ENCODE measurements at regions not wholly inside any gene's neighbourhood (a gene's known extent, or its start where the extent isn't known, plus 50 kb on each side); places are given as distances from the start of the nearest gene placed in this dataset.

GRCh38 chr3:177824190-177824786 is 627.0 kb upstream of the TBL1XR1 start (continued):
- TF ChIP-seq ZNF740 (CRISPR knock-in tag; IDR thresholded peaks at IDR 0.05) = peak; percentile 51; the same call in 1 of the 2 replicates
- no peak for TF ChIP-seq DR1 (CRISPR knock-in tag; IDR thresholded peaks at IDR 0.05)
- TF ChIP-seq YY1 (IDR thresholded peaks at IDR 0.05; ENCODE audit: insufficient read depth, insufficient replicate concordance, low read depth, low read length) = no peak
- TF ChIP-seq NCOA5 (CRISPR knock-in tag; IDR thresholded peaks at IDR 0.05) = no peak
- no peak for TF ChIP-seq PRDM4 (CRISPR knock-in tag; IDR thresholded peaks at IDR 0.05; ENCODE audit: borderline replicate concordance)
- no peak for TF ChIP-seq CCDC6 (CRISPR knock-in tag; IDR thresholded peaks at IDR 0.05)
- no peak for TF ChIP-seq RFX1 (IDR thresholded peaks at IDR 0.05)
- TF ChIP-seq ZNF7 (CRISPR knock-in tag; IDR thresholded peaks at IDR 0.05) = no peak
- no peak for TF ChIP-seq ZBTB8A (CRISPR knock-in tag; IDR thresholded peaks at IDR 0.05; ENCODE audit: borderline replicate concordance, low read depth)
- no peak for TF ChIP-seq CAMTA2 (CRISPR knock-in tag; IDR thresholded peaks at IDR 0.05; ENCODE audit: borderline replicate concordance)
- TF ChIP-seq FOXK2 (IDR thresholded peaks at IDR 0.05) = no peak
- TF ChIP-seq RBAK (CRISPR knock-in tag; IDR thresholded peaks at IDR 0.05) = 0 out of 2 replicates have a peak, but pooled peaks have one; percentile 26
- no peak for TF ChIP-seq ATRX (CRISPR knock-in tag; IDR thresholded peaks at IDR 0.05; ENCODE audit: borderline replicate concordance)
- TF ChIP-seq XRCC5 (optimal IDR thresholded peaks at IDR 0.05; ENCODE audit: low read length) = peak; percentile 89
- TF ChIP-seq RBM39 (IDR thresholded peaks at IDR 0.05; ENCODE audit: low read depth, low read length, poor library complexity, severe bottlenecking) = no peak
- no peak for TF ChIP-seq ZNF639 (CRISPR knock-in tag; conservative IDR thresholded peaks at IDR 0.05)
- peak; percentile 89 for TF ChIP-seq LCORL (IDR thresholded peaks at IDR 0.05)
- TF ChIP-seq LCORL (CRISPR knock-in tag; IDR thresholded peaks at IDR 0.05) = peak; percentile 91
- TF ChIP-seq IKZF5 (CRISPR knock-in tag; IDR thresholded peaks at IDR 0.05) = peak; percentile 87; the same call in 1 of the 2 replicates
- no peak for TF ChIP-seq KDM5A (IDR thresholded peaks at IDR 0.05; ENCODE audit: borderline replicate concordance, low read length)
- TF ChIP-seq ZNF644 (CRISPR knock-in tag; IDR thresholded peaks at IDR 0.05; ENCODE audit: low read depth) = peak; percentile 87
